B cell (primary cell): ENCODE measurements at regions not wholly inside any gene's neighbourhood (a gene's known extent, or its start where the extent isn't known, plus 50 kb on each side); places are given as distances from the start of the nearest gene placed in this dataset.

ENCODE experiments used
- ATAC-seq: fragments of 200-7000 bp; cut with Tn5 transposase; one replicate; pipeline ENCODE4 v1.10.0; 2021; ENCODE audit warnings: low read depth, mild to moderate bottlenecking, moderate number of reproducible peaks, moderate library complexity
- CTCF ChIA-PET: fragments of 350-600 bp; sonication (Branson Sonifier 250); formaldehyde crosslinking; loops from one replicate; lab custom pipeline; 2021; ENCODE audit warnings: antibody characterized with exemption, inconsistent platforms; lab: Charles Lee
- POLR2A ChIA-PET: fragments of 350-600 bp; sonication (Branson Sonifier 250); formaldehyde crosslinking; loops from one replicate; lab custom pipeline; 2021; ENCODE audit warnings: antibody characterized with exemption; lab: Charles Lee
- DNase-seq: peaks from one replicate; pipeline ENCODE4 v3.0.0; 2013
- H2AFZ ChIP-seq: 2 replicates; pipeline ENCODE4 v1.6.1; 2012; ENCODE audit warnings: mild to moderate bottlenecking, low read depth, low read length; ENCODE audit not compliant: insufficient read depth, poor library complexity, severe bottlenecking
- H3K27ac ChIP-seq, 2 donors: 1 replicate in 1 of 2; 2 replicates in 1 of 2; pipeline ENCODE4 v1.5.1; 2012 to 2013; ENCODE audit warnings: low read length in 2 of 2, mild to moderate bottlenecking in 2 of 2, moderate library complexity in 1 of 2
- H3K27me3 ChIP-seq, 4 experiments: fragments of 200-600 bp in 1 of 4; sonication (generic) in 1 of 4; replicated peaks in 1 of 4; 1 replicate in 2 of 4; 2 replicates in 2 of 4; pipeline versions ENCODE4 v1.6.1 to v1.7.0; 2013 to 2016; ENCODE audit warnings: low read length in 3 of 4, mild to moderate bottlenecking in 2 of 4, mixed read lengths in 1 of 4, moderate library complexity in 1 of 4; ENCODE audit not compliant: insufficient read depth in 4 of 4, control insufficient read depth in 3 of 4; ENCODE audit errors: control extremely low read depth in 1 of 4
- H3K36me3 ChIP-seq, 2 experiments: replicated peaks in 1 of 2; 1 replicate in 1 of 2; 2 replicates in 1 of 2; pipeline versions ENCODE4 v1.6.1 to v1.7.1; 2013; ENCODE audit warnings: low read length in 1 of 2; ENCODE audit not compliant: insufficient read depth in 2 of 2, control insufficient read depth in 1 of 2; ENCODE audit errors: control extremely low read depth in 1 of 2, extremely low read depth in 1 of 2
- H3K4me1 ChIP-seq, 2 donors: fragments of 200-600 bp in 1 of 2; sonication (generic) in 1 of 2; 1 replicate in 1 of 2; 2 replicates in 1 of 2; pipeline versions ENCODE4 v1.5.1 to v1.6.1; 2013 to 2017; ENCODE audit warnings: low read length in 2 of 2; ENCODE audit not compliant: control insufficient read depth in 2 of 2, insufficient read depth in 2 of 2
- H3K4me2 ChIP-seq: replicated peaks from 2 replicates; pipeline ENCODE3; 2012; ENCODE audit warnings: mild to moderate bottlenecking, low read depth, low read length; ENCODE audit not compliant: poor library complexity, severe bottlenecking
- H3K4me3 ChIP-seq, 5 experiments: fragments of 200-600 bp in 1 of 5; sonication (generic) in 1 of 5; 1 replicate in 3 of 5; 2 replicates in 2 of 5; pipeline versions ENCODE4 v1.5.1 to v1.7.0; 2011 to 2016; ENCODE audit warnings: low read length in 4 of 5, mild to moderate bottlenecking in 4 of 5, low read depth in 2 of 5, control low read depth in 1 of 5, moderate library complexity in 1 of 5; ENCODE audit not compliant: insufficient read depth in 1 of 5; ENCODE audit errors: control extremely low read depth in 1 of 5, extremely low read depth in 1 of 5
- H3K79me2 ChIP-seq: fragments of 200-600 bp; sonication (generic); one replicate; pipeline ENCODE4 v1.6.0; 2016; ENCODE audit warnings: low read length; ENCODE audit not compliant: control insufficient read depth, insufficient read depth
- H3K9ac ChIP-seq: fragments of 200-600 bp; sonication (generic); 2 replicates; pipeline ENCODE4 v1.6.1; 2017; ENCODE audit warnings: mild to moderate bottlenecking, low read length, moderate library complexity
- H3K9me3 ChIP-seq, 3 donors: one replicate each; pipeline versions ENCODE4 v1.6.1 to v1.7.1; 2013; ENCODE audit warnings: low read length in 2 of 3; ENCODE audit not compliant: control insufficient read depth in 2 of 3, insufficient read depth in 1 of 3; ENCODE audit errors: control extremely low read depth in 1 of 3
- H4K20me1 ChIP-seq: 2 replicates; pipeline ENCODE4 v1.6.0; 2012; ENCODE audit warnings: mild to moderate bottlenecking, low read length; ENCODE audit not compliant: insufficient read depth, control insufficient read depth, poor library complexity, severe bottlenecking
- H3K27ac Mint-ChIP-seq: one replicate; pipeline ENCODE4 v1.8.0; 2021; ENCODE audit warnings: mixed read lengths
- H3K27me3 Mint-ChIP-seq: one replicate; pipeline ENCODE4 v1.8.0; 2021; ENCODE audit warnings: mixed read lengths
- H3K4me1 Mint-ChIP-seq: one replicate; pipeline ENCODE4 v1.8.0; 2021; ENCODE audit warnings: mixed read lengths
- H3K4me3 Mint-ChIP-seq: one replicate; pipeline ENCODE4 v1.8.0; 2021; ENCODE audit warnings: mixed read lengths
- H3K9me3 Mint-ChIP-seq: one replicate; pipeline ENCODE4 v1.8.0; 2022; ENCODE audit warnings: mixed read lengths; ENCODE audit not compliant: insufficient read depth
- CTCF ChIP-seq: fragments of 200-600 bp; IDR thresholded peaks from one replicate; pipeline ENCODE4 v1.8.0; 2022; ENCODE audit warnings: antibody characterized with exemption, mild to moderate bottlenecking
- EZH2 ChIP-seq: IDR thresholded peaks from 2 replicates; pipeline ENCODE4 v1.6.1; 2012; ENCODE audit warnings: borderline replicate concordance, low read depth, mild to moderate bottlenecking, moderate library complexity, low read length; ENCODE audit not compliant: insufficient read depth, poor library complexity, severe bottlenecking
- WGBS: methylation state at CpG from one replicate; pipeline ENCODE4 v1.1.5; 2013; ENCODE audit warnings: missing lambda C conversion rate; ENCODE audit not compliant: insufficient coverage; 5-methylcytosine and 5-hydroxymethylcytosine counted together
- intact Hi-C: fragments of 100-400 bp; cut with micrococcal nuclease; formaldehyde crosslinking; loops from one replicate; pipeline ENCODE4 v1.10.0; 2022

GRCh38 chr2:137836671-137837070 is 127.6 kb upstream of the HNMT start:
- DNase-seq (no peak), ATAC-seq (no peak)
- Histone ChIP-seq H3K4me3 (no peak overlapping the region), H3K79me2 (no peaks in the 10 kb centered on the region), H3K27me3 (no peaks in the 10 kb centered on the region), H4K20me1 (no peaks in the 10 kb centered on the region), H3K4me2 (no peak overlapping the region), H3K36me3 (no peaks in the 10 kb centered on the region), H3K4me1 (no peaks in the 10 kb centered on the region), H3K9me3 (no peaks in the 10 kb centered on the region), H3K27ac (no peak overlapping the region), H2AFZ (no peak overlapping the region), H3K9ac (no peak overlapping the region)
- Mint-ChIP-seq H3K27me3 (peaks cover 4% of the 10 kb centered on the region), H3K4me1 (no peaks in the 10 kb centered on the region), H3K9me3 (no peaks in the 10 kb centered on the region), H3K4me3 (no peak overlapping the region), H3K27ac (no peak overlapping the region)
- POLR2A ChIA-PET: no interaction called here
- intact Hi-C loops: no loop called here
- CTCF ChIA-PET: no interaction called here
- 80% methylated on average over 1 of the region's 3 CpGs for WGBS
- no peak for TF ChIP-seq EZH2
- no peak for TF ChIP-seq CTCF

- Histone ChIP-seq H3K36me3 (no peaks in the 10 kb centered on the region), H3K27ac (no peak overlapping the region), H3K9me3 (no peaks in the 10 kb centered on the region), H3K27me3 (no peaks in the 10 kb centered on the region), H2AFZ (no peak overlapping the region), H3K4me1 (no peaks in the 10 kb centered on the region), H4K20me1 (no peaks in the 10 kb centered on the region), H3K4me3 (no peak overlapping the region), H3K4me2 (no peak overlapping the region), H3K79me2 (no peaks in the 10 kb centered on the region), H3K9ac (no peak overlapping the region)
- TF ChIP-seq EZH2: no peak
- no peak for TF ChIP-seq CTCF
- intact Hi-C loops: loop anchor here (1.0 kb wide), 1 partner anchor 1925 kb away; no protein-coding TSS in a partner anchor
- Mint-ChIP-seq H3K27me3 (no peaks in the 10 kb centered on the region), H3K4me3 (no peak overlapping the region), H3K4me1 (no peaks in the 10 kb centered on the region), H3K27ac (no peak overlapping the region), H3K9me3 (no peaks in the 10 kb centered on the region)
- DNase-seq (no peak), ATAC-seq (no peak)
- ChIA-PET CTCF (interaction anchor here (0.7 to 3.0 kb wide), 14 partner anchors 9 to 1924 kb away, joined by 3 to 20 read pairs (median 4); no protein-coding TSS in a partner anchor), POLR2A (interaction anchor here (0.6 kb wide), 1 partner anchor 1924 kb away, joined by 3 read pairs; no protein-coding TSS in a partner anchor)
- WGBS: 65% methylated on average over 2 of the region's 4 CpGs
Measured at GRCh38 chr2:137837830-137838229, 126.4 kb upstream of the HNMT start.
